ENCODE measurements at regions not wholly inside any gene's neighbourhood (a gene's known extent, or its start where the extent isn't known, plus 50 kb on each side); places are given as distances from the start of the nearest gene placed in this dataset.
A peak's percentile ranks its signal among the peaks of the same experiment; 100 is the strongest.

DNA sequence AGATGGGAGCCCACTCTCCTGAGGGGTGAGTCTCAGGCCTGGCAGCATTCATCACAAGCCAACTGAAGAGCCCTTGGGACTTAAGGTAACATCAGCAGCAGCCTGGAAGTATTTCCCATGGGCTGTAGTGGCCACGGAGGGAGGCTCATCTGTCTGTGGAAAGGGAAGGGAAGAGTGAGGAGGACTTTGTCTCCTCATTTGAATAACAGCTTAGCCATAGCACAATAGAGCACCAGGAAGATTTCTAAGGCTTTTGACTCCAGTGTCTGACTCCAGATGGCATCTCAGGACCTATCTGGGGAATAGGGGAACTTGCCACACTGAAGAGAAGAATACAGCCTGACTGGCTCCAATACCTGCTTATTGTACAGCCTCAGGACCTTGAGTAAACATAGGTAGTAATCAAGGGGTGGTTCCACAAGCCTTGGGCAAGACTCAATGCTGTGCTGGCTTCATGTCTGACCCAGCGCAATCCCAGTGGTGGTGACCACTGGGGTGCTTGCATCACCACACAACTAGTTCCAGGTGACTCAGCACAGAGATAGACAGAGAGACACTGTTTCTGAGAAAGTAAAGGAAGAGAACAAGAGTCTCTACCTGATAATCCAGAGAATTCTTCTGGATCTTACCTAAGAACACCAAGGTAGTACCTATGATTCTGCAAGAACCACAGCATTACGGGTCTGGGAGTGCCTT, 510.5 kb upstream of the CCDC179 start:
- Mint-ChIP-seq H3K27ac (no peak overlapping the region), H3K9me3 (peaks cover 18% of the 10 kb centered on the region), H3K36me3 (ENCODE audit: low read depth) (no peaks in the 10 kb centered on the region), H3K27me3 (ENCODE audit: low read depth) (peaks cover 3% of the 10 kb centered on the region), H3K4me3 (no peak overlapping the region), H3K4me1 (no peaks in the 10 kb centered on the region)
- TF ChIP-seq CTCF (IDR thresholded peaks at IDR 0.05; ENCODE audit: unreplicated experiment in 3 of 3) = no peak

DNA sequence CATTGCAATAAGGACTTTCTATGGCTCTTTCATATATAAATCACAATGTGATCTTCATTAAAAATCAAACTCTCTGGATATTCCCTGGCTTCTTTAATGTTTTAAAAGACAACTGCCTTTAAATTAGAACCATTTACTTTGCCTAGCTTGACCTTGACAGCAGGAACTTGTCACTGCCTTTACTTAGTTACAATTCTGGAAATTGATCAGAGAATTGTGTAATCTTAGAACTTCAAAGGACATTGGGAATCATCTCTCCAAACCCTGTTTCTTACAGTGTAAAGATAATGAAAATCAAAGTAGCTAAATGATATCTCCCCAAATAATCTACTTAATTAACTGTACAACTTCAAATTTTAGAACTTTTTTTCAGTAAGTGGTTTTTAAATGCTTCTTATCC, 517.6 kb upstream of the CCDC179 start:
- Mint-ChIP-seq H3K27ac (peak overlapping the region in 1 of 3 experiments; percentile 32), H3K36me3 (ENCODE audit: low read depth) (no peaks in the 10 kb centered on the region), H3K4me3 (no peak overlapping the region), H3K4me1 (peaks cover 5% of the 10 kb centered on the region), H3K9me3 (peaks cover 7% of the 10 kb centered on the region), H3K27me3 (ENCODE audit: low read depth) (no peaks in the 10 kb centered on the region)
- no peak for TF ChIP-seq CTCF (IDR thresholded peaks at IDR 0.05; ENCODE audit: unreplicated experiment in 3 of 3)

DNA sequence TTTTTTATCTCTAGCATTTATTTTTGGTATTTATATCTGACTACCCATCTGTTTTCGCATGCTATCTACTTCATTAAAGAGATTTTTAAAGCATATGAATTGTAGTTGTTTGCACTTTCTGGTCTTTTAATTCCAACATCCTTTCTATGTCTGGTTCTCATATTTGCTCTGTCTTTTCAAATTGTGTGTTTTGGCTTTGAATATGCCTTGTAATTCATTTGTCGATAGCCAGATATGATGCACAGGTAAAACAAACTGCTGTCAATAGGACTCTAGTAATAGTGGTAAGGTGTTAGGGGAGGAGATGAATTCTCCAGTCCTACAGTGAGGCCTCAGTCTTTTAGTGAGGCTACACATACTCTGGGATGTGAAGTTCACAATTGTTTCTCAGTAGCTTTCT, 530.8 kb upstream of the CCDC179 start:
- H3K27ac Mint-ChIP-seq = no peak overlapping the region

DNA sequence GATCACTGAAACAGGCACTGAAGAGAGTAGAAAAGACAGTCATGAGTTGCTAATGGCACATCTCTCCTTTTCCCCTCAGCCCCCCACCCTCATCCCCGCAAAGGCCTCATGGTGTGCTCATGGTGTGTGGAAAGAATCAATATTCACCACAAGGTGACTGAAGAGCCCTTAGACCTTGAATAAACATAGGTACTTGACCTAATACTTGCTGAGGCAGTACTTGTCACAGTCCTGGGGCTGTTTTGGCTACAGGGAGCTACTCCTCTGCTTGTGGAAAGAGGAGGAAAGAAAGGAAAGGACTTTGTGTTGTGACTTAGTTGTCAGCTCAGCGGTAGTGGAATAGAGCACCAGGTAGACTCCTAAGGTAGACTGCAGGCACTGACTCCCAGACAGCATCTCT, 537.8 kb upstream of the CCDC179 start:
- H3K4me3 Mint-ChIP-seq = no peak overlapping the region
- H3K9me3 Mint-ChIP-seq = peaks cover under 1% of the 10 kb centered on the region
- TF ChIP-seq CTCF (IDR thresholded peaks at IDR 0.05; ENCODE audit: unreplicated experiment in 3 of 3) = no peak

More for the DNA sequence above, 530.8 kb upstream of the CCDC179 start:
- Mint-ChIP-seq H3K9me3 (peaks cover 3% of the 10 kb centered on the region), H3K4me1 (no peaks in the 10 kb centered on the region), H3K27me3 (ENCODE audit: low read depth) (no peaks in the 10 kb centered on the region), H3K4me3 (no peak overlapping the region), H3K36me3 (ENCODE audit: low read depth) (no peaks in the 10 kb centered on the region)
- TF ChIP-seq CTCF (IDR thresholded peaks at IDR 0.05; ENCODE audit: unreplicated experiment in 3 of 3) = no peak

DNA sequence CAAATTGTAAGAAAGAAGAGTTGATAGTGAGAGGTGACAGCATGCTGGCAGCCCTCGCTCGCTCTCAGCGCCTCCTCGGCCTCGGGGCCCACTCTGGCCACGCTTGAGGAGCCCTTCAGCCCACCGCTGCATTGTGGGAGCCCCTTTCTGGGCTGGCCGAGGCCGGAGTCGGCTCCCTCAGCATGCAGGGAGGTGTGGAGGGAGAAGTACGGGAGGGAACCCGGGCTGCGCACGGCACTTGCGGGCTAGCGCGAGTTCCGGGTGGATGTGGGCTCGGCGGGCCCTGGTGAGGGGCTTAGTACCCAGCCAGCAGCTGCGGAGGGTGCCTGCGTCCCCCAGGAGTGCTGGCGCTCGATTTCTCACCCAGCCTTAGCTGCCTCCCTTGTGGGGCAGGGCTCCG, 539.7 kb upstream of the CCDC179 start:
- no peak overlapping the region for H3K4me3 Mint-ChIP-seq
- TF ChIP-seq CTCF (IDR thresholded peaks at IDR 0.05; ENCODE audit: unreplicated experiment in 3 of 3) = no peak
- H3K27me3 Mint-ChIP-seq (ENCODE audit: low read depth) = no peaks in the 10 kb centered on the region
- no peak overlapping the region for H3K27ac Mint-ChIP-seq
- no peaks in the 10 kb centered on the region for H3K4me1 Mint-ChIP-seq
- H3K36me3 Mint-ChIP-seq (ENCODE audit: low read depth) = no peaks in the 10 kb centered on the region
- peaks cover 3% of the 10 kb centered on the region for H3K9me3 Mint-ChIP-seq

More for the DNA sequence above, 537.8 kb upstream of the CCDC179 start:
- H3K27me3 Mint-ChIP-seq (ENCODE audit: low read depth) = no peaks in the 10 kb centered on the region
- H3K36me3 Mint-ChIP-seq (ENCODE audit: low read depth) = no peaks in the 10 kb centered on the region
- no peak overlapping the region for H3K27ac Mint-ChIP-seq
- H3K4me1 Mint-ChIP-seq = no peaks in the 10 kb centered on the region
